ENCODE measurements at regions not wholly inside any gene's neighbourhood (a gene's known extent, or its start where the extent isn't known, plus 50 kb on each side); places are given as distances from the start of the nearest gene placed in this dataset.

DNA sequence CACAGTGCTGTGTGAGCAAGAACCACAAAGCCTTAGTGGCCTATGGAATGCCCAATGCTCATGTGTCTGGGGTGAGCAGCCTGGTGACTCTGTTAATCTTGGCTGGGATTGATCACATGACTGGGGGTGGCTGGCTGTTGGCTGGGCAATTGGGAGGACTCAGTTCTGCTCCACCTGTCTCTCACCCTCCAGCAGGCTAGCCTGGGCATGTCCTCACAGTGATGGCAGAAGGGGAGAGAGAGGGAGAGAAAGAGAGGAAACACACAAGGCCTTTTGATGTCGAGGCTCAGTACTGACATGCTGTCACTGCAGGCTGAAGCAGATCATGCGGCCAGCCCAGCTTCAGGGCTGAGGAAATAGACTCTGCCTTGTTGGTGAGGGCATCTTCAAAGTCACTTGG lies 136.8 kb downstream of the TBX5 start:
- H3K4me3 ChIP-seq, result no peak overlapping the region
- H3K27me3 ChIP-seq, result no peaks in the 10 kb centered on the region
- H3K9me3 ChIP-seq, result no peaks in the 10 kb centered on the region
- H3K4me1 ChIP-seq, result no peaks in the 10 kb centered on the region
- H3K9ac ChIP-seq (ENCODE audit: low read depth in 2 of 2, low read length in 2 of 2), result no peak overlapping the region
- no peak for DNase-seq
- TF ChIP-seq, protein P1, sequence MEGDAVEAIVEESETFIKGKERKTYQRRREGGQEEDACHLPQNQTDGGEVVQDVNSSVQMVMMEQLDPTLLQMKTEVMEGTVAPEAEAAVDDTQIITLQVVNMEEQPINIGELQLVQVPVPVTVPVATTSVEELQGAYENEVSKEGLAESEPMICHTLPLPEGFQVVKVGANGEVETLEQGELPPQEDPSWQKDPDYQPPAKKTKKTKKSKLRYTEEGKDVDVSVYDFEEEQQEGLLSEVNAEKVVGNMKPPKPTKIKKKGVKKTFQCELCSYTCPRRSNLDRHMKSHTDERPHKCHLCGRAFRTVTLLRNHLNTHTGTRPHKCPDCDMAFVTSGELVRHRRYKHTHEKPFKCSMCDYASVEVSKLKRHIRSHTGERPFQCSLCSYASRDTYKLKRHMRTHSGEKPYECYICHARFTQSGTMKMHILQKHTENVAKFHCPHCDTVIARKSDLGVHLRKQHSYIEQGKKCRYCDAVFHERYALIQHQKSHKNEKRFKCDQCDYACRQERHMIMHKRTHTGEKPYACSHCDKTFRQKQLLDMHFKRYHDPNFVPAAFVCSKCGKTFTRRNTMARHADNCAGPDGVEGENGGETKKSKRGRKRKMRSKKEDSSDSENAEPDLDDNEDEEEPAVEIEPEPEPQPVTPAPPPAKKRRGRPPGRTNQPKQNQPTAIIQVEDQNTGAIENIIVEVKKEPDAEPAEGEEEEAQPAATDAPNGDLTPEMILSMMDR (IDR thresholded peaks at IDR 0.05), result no peak
- intact Hi-C loops (cut with DNase I), result no loop called here
- no peak overlapping the region for H3K27ac ChIP-seq
- H3K36me3 ChIP-seq, result no peaks in the 10 kb centered on the region

DNA sequence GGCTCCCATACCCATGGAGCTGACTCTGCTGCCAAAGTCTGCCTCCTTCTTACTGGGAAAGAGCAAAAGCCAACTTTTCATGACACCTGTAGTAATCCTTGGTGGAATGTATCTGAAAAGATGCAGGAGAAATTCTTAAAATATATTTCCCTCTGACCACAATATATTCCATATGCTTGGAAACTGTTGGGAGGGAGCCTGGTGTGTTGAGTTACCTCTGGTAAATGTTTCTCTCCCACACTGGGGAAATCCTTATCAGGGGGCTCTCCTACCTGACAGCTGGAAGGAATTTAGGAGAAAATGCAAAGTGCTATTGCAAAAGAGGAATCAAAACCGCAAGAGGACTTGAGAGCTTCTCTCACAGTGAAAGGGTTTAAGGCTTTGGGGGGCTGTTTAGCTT lies 139.4 kb downstream of the TBX5 start:
- Histone ChIP-seq H3K4me3 (no peak overlapping the region), H3K9ac (ENCODE audit: low read depth in 2 of 2, low read length in 2 of 2) (no peak overlapping the region), H3K36me3 (no peaks in the 10 kb centered on the region), H3K27ac (no peak overlapping the region), H3K4me1 (no peaks in the 10 kb centered on the region), H3K9me3 (no peaks in the 10 kb centered on the region), H3K27me3 (no peaks in the 10 kb centered on the region)
- intact Hi-C loops (cut with DNase I), result no loop called here
- DNase-seq, result no peak
- TF ChIP-seq, protein P1 (IDR thresholded peaks at IDR 0.05), result no peak

DNA sequence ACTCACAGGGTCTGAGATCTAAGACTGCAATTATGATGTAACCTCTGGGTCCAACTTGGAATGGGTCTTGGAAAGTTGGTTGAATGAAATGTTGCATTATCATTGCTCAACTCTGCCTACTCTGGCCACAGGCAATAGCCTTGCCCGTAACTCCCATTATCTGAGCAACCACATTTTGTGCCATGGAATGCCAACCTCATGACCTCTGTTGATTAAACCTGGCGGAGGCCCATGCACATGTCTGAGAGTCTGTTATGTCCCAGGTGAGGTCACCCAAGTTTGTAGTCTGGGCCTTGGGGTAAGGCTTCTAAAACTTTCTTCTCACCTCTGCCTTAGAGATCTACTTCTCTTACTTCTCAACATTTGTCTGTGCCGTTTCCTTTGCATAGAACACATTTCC lies 140.9 kb downstream of the TBX5 start:
- H3K27me3 ChIP-seq, result no peaks in the 10 kb centered on the region
- no peak overlapping the region for H3K9ac ChIP-seq (ENCODE audit: low read depth in 2 of 2, low read length in 2 of 2)
- no peak for DNase-seq
- H3K27ac ChIP-seq, result no peak overlapping the region
- TF ChIP-seq, protein P1 (IDR thresholded peaks at IDR 0.05), result no peak
- intact Hi-C loops (cut with DNase I), result no loop called here
- H3K4me1 ChIP-seq, result no peaks in the 10 kb centered on the region
- no peaks in the 10 kb centered on the region for H3K36me3 ChIP-seq
- no peak overlapping the region for H3K4me3 ChIP-seq
- no peaks in the 10 kb centered on the region for H3K9me3 ChIP-seq

DNA sequence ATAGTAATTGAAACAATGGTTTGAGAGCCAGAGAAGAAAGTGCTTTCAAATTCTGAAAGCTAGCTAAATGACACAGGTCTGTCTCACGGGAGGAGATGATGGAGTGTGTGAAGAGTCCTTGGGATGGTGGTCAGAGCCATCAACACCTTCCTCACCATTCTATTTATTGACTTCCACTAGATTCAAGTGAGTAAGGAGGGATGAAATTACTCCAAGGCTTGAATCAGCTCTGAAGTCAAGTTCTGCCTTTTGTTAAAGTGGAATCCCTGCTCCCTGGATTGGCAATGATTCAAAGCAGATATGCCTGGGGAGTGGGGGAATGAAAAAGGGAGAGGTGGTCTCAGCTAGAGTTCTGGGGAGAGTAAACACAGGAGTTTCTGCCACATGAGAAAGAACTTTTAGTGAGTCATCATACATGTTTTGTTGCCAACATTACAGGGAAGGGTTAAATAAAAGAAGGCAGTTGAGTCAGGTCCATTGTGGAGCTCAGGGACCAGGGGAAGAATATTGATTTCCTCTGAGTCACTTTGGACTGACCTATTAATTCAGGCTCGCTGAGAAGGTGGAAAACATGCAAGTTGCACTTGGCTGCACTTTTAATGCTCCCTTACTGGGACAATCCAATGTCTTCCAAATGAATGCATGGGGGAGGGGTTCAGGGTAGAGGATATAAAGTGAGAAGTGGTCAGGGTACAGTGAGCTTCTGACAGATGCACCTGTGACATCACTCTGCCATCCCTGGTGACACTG lies 142.7 kb downstream of the TBX5 start:
- TF ChIP-seq, protein P1 (IDR thresholded peaks at IDR 0.05), result no peak
- Histone ChIP-seq H3K9ac (ENCODE audit: low read depth in 2 of 2, low read length in 2 of 2) (no peak overlapping the region), H3K4me3 (no peak overlapping the region), H3K27ac (no peak overlapping the region), H3K4me1 (no peaks in the 10 kb centered on the region), H3K27me3 (no peaks in the 10 kb centered on the region), H3K9me3 (no peaks in the 10 kb centered on the region), H3K36me3 (no peaks in the 10 kb centered on the region)
- DNase-seq, result no peak
- intact Hi-C loops (cut with DNase I), result no loop called here

DNA sequence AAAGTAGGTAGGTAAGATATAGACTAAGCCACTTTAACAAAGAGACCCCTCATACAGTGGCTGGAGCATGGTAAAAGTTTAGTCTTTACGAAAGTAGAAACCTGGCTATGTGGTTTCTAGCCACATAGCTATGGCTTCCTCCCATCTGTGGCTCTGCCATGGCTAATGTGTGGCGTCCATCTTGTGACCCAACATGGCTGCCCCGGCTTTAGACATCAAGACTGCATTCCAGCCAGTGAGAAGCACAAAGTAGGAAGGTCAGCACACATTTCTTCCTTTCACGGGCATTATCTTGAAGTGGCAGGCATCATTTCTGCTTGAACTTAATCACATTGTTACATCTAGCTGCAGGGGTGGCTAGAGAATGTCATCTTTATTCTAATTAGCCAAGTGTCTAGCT lies 148.3 kb downstream of the TBX5 start:
- H3K27ac ChIP-seq, result no peak overlapping the region
- H3K9me3 ChIP-seq, result no peaks in the 10 kb centered on the region
- TF ChIP-seq, protein P1 (IDR thresholded peaks at IDR 0.05), result no peak
- intact Hi-C loops (cut with DNase I), result no loop called here
- DNase-seq, result no peak
- no peaks in the 10 kb centered on the region for H3K36me3 ChIP-seq
- H3K4me1 ChIP-seq, result no peaks in the 10 kb centered on the region
- no peak overlapping the region for H3K4me3 ChIP-seq
- no peak overlapping the region for H3K9ac ChIP-seq (ENCODE audit: low read depth in 2 of 2, low read length in 2 of 2)
- H3K27me3 ChIP-seq, result no peaks in the 10 kb centered on the region

Data from colonic mucosa (tissue), 4 donors.